ENCODE measurements at regions not wholly inside any gene's neighbourhood (a gene's known extent, or its start where the extent isn't known, plus 50 kb on each side); places are given as distances from the start of the nearest gene placed in this dataset.

DNA sequence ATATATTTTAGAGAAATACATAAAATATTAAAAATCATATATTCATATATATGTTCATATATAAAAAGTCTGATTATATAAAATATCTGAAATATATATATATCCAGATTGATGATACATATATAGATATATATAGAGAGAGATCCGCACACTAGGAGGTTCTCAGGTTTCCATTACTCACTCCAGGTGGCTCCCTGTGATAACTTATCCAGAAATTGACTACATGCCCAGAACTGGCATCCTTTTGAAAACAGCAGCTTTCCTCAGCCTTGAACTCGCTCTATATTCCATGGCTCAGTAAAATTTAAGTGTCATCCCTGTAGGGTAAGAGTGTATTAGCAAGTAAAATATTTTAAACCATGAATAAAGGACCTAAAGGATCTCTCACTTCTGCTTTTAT lies 206.8 kb downstream of the TINAG start:
- no peak for DNase-seq
- intact Hi-C loops (cut with micrococcal nuclease): no loop called here

DNA sequence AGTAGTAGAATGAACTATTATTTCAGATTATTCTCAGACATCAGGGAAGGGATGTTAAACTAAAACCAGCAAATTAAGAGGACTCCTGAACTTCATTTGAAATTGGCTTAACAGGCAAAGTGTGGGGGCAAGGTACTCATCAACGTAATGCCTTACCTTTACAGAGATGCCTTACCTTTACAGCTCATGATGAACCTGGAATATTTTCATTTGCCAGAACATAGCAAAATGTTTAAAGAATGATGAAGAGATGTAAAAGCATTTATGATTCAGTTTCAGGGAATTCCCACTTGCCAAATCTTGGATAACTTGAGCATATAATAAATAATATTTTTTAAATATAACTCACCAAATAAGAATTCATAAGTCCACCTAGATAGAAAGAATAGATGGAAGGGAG lies 207.5 kb downstream of the TINAG start:
- no peak for DNase-seq
- intact Hi-C loops (cut with micrococcal nuclease): no loop called here
- Mint-ChIP-seq H3K27me3 (no peaks in the 10 kb centered on the region), H3K27ac (no peak overlapping the region), H3K36me3 (no peaks in the 10 kb centered on the region), H3K4me3 (no peak overlapping the region), H3K4me1 (no peaks in the 10 kb centered on the region), H3K9me3 (peaks cover 0 to 14% (median 6%) of the 10 kb centered on the region in 8 donors)
- CTCF ChIA-PET (ENCODE audit: partially characterized antibody): no interaction called here
- H3K27ac ChIP-seq (ENCODE audit: low read depth, low read length): no peak overlapping the region
- H3K4me1 ChIP-seq (ENCODE audit: insufficient read depth, low read length): no peaks in the 10 kb centered on the region
- H3K27me3 ChIP-seq (ENCODE audit: insufficient read depth, low read length): no peaks in the 10 kb centered on the region
- H3K9me3 ChIP-seq (ENCODE audit: control insufficient read depth in 1 of 2, low read length in 2 of 2): no peaks in the 10 kb centered on the region
- H3K4me3 ChIP-seq (ENCODE audit: low read length in 2 of 2): no peak overlapping the region
- H3K36me3 ChIP-seq (ENCODE audit: insufficient read depth, low read length): no peaks in the 10 kb centered on the region
- POLR2A ChIA-PET (ENCODE audit: partially characterized antibody): no interaction called here

More for the DNA sequence above, 206.8 kb downstream of the TINAG start:
- H3K27ac Mint-ChIP-seq: no peak overlapping the region
- H3K4me3 ChIP-seq (ENCODE audit: low read length in 2 of 2): no peak overlapping the region
- H3K36me3 Mint-ChIP-seq: no peaks in the 10 kb centered on the region
- H3K36me3 ChIP-seq (ENCODE audit: insufficient read depth, low read length): no peaks in the 10 kb centered on the region
- no peak overlapping the region for H3K27ac ChIP-seq (ENCODE audit: low read depth, low read length)
- H3K27me3 Mint-ChIP-seq: no peaks in the 10 kb centered on the region
- CTCF ChIA-PET (ENCODE audit: partially characterized antibody): no interaction called here
- POLR2A ChIA-PET (ENCODE audit: partially characterized antibody): no interaction called here
- no peaks in the 10 kb centered on the region for H3K9me3 ChIP-seq (ENCODE audit: control insufficient read depth in 1 of 2, low read length in 2 of 2)
- peaks cover 0 to 12% (median 5%) of the 10 kb centered on the region in 8 donors for H3K9me3 Mint-ChIP-seq
- H3K4me1 Mint-ChIP-seq: no peaks in the 10 kb centered on the region
- H3K4me3 Mint-ChIP-seq: no peak overlapping the region
- H3K4me1 ChIP-seq (ENCODE audit: insufficient read depth, low read length): no peaks in the 10 kb centered on the region
- no peaks in the 10 kb centered on the region for H3K27me3 ChIP-seq (ENCODE audit: insufficient read depth, low read length)

DNA sequence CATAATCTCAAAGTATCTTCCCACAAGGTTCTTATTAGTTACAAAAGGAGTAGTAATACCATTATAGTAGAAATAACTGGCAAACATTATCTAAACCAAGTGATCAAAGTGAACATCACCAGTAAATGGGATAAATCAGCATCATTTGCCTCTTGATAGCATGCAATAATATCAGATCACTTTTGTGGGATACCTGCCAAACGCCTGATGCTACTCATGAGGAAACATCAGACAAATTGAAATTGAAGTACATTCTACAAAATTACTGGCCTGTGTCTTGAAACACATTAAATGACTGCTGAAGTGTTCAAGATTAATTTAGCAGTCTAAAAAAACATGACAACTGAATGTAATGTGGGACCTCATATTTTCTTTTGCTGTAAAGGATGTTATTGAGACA lies 208.1 kb downstream of the TINAG start:
- intact Hi-C loops (cut with micrococcal nuclease): no loop called here
- no peaks in the 10 kb centered on the region for H3K27me3 Mint-ChIP-seq

DNA sequence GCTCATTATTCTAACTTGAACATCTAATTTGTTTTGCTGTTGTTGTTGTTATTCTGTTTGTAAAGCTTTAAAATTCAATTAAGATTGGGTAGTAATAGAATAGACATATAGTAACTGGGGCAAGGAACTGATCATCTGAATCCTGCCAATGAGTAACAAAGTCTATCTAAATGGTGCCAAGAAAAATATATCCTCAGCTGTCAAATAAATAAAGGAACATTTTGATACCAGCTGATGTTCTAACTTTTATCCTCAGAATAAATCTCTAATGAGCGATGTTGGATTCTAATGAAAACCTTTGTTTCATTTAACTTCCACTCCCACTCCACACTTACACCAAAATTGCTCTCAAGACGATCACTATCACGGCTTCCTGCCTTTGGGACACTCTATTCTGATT lies 210.9 kb downstream of the TINAG start:
- no peak overlapping the region for H3K27ac ChIP-seq (ENCODE audit: low read depth, low read length)
- Mint-ChIP-seq H3K9me3 (peaks cover 0 to 17% (median 7%) of the 10 kb centered on the region in 8 donors), H3K4me1 (no peaks in the 10 kb centered on the region), H3K27ac (no peak overlapping the region), H3K27me3 (no peaks in the 10 kb centered on the region), H3K4me3 (no peak overlapping the region), H3K36me3 (no peaks in the 10 kb centered on the region)
- H3K9me3 ChIP-seq (ENCODE audit: control insufficient read depth in 1 of 2, low read length in 2 of 2): no peaks in the 10 kb centered on the region
- intact Hi-C loops (cut with micrococcal nuclease): no loop called here
- ChIA-PET CTCF (ENCODE audit: partially characterized antibody) (no interaction called here), POLR2A (ENCODE audit: partially characterized antibody) (no interaction called here)
- no peak for DNase-seq
- H3K36me3 ChIP-seq (ENCODE audit: insufficient read depth, low read length): no peaks in the 10 kb centered on the region
- no peaks in the 10 kb centered on the region for H3K4me1 ChIP-seq (ENCODE audit: insufficient read depth, low read length)
- H3K27me3 ChIP-seq (ENCODE audit: insufficient read depth, low read length): no peaks in the 10 kb centered on the region
- no peak overlapping the region for H3K4me3 ChIP-seq (ENCODE audit: low read length in 2 of 2)

More for the DNA sequence above, 208.1 kb downstream of the TINAG start:
- ChIA-PET POLR2A (ENCODE audit: partially characterized antibody) (no interaction called here), CTCF (ENCODE audit: partially characterized antibody) (no interaction called here)
- H3K9me3 ChIP-seq (ENCODE audit: control insufficient read depth in 1 of 2, low read length in 2 of 2): no peaks in the 10 kb centered on the region
- Mint-ChIP-seq H3K9me3 (peaks cover 0 to 17% (median 7%) of the 10 kb centered on the region in 8 donors), H3K4me1 (no peaks in the 10 kb centered on the region), H3K27ac (no peak overlapping the region), H3K36me3 (no peaks in the 10 kb centered on the region), H3K4me3 (no peak overlapping the region)
- H3K27ac ChIP-seq (ENCODE audit: low read depth, low read length): no peak overlapping the region
- no peaks in the 10 kb centered on the region for H3K4me1 ChIP-seq (ENCODE audit: insufficient read depth, low read length)
- H3K36me3 ChIP-seq (ENCODE audit: insufficient read depth, low read length): no peaks in the 10 kb centered on the region
- H3K27me3 ChIP-seq (ENCODE audit: insufficient read depth, low read length): no peaks in the 10 kb centered on the region
- H3K4me3 ChIP-seq (ENCODE audit: low read length in 2 of 2): no peak overlapping the region
- DNase-seq: no peak

DNA sequence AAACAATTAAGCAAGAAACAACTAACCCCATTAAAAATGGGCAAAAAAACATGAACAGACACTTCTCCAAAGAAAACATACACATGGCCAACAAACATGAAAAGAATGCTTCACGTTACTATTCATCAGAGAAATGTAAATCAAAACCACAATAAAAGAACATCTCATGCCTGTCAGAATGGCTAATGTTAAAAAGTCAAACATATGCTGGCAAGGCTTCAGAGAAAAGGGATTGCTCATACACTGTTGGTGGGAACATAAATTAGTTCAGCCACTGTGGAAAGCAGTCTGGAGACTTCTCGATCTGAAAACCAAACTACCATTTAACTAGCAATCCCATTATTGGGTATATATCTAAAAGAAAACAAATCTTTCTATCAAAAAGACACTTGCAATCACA lies 217.5 kb downstream of the TINAG start:
- no peaks in the 10 kb centered on the region for H3K4me1 Mint-ChIP-seq
- peaks cover 0 to 18% (median 12%) of the 10 kb centered on the region in 8 donors for H3K9me3 Mint-ChIP-seq
- no peak overlapping the region for H3K27ac Mint-ChIP-seq
- no peak overlapping the region for H3K4me3 Mint-ChIP-seq
- Histone ChIP-seq H3K9me3 (ENCODE audit: control insufficient read depth in 1 of 2, low read length in 2 of 2) (no peaks in the 10 kb centered on the region), H3K27ac (ENCODE audit: low read depth, low read length) (no peak overlapping the region), H3K36me3 (ENCODE audit: insufficient read depth, low read length) (no peaks in the 10 kb centered on the region), H3K4me1 (ENCODE audit: insufficient read depth, low read length) (no peaks in the 10 kb centered on the region), H3K4me3 (ENCODE audit: low read length in 2 of 2) (no peak overlapping the region), H3K27me3 (ENCODE audit: insufficient read depth, low read length) (no peaks in the 10 kb centered on the region)
- H3K36me3 Mint-ChIP-seq: no peaks in the 10 kb centered on the region
- POLR2A ChIA-PET (ENCODE audit: partially characterized antibody): no interaction called here
- H3K27me3 Mint-ChIP-seq: no peaks in the 10 kb centered on the region
- CTCF ChIA-PET (ENCODE audit: partially characterized antibody): no interaction called here
- DNase-seq: no peak
- intact Hi-C loops (cut with micrococcal nuclease): no loop called here

DNA sequence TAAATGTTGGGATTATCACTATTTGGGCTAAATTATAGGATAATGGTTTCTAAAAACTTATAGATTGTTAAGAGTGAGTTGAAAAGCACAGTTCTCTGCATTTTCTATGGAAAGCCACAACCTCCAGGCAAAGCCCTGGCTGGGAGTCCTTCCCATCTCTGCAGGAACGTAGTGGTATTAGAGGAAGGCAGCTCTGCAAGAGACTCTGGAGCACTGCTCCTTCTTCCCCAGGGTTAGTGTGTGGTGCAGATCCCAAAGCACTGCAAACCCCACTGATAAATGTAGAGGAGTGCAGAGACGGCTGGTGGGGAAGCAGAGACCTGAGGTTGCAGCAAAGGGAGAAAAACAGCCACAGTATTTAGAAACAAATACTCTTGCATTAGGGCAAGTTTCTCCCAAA lies 225.3 kb downstream of the TINAG start:
- CTCF ChIA-PET (ENCODE audit: partially characterized antibody): no interaction called here
- no peak overlapping the region for H3K4me3 ChIP-seq (ENCODE audit: low read length in 2 of 2)
- Mint-ChIP-seq H3K9me3 (peaks cover 0 to 8% (median 4%) of the 10 kb centered on the region in 8 donors), H3K4me1 (no peaks in the 10 kb centered on the region), H3K27ac (no peak overlapping the region), H3K27me3 (no peaks in the 10 kb centered on the region), H3K4me3 (no peak overlapping the region), H3K36me3 (no peaks in the 10 kb centered on the region)
- H3K9me3 ChIP-seq (ENCODE audit: control insufficient read depth in 1 of 2, low read length in 2 of 2): no peaks in the 10 kb centered on the region
- no peak overlapping the region for H3K27ac ChIP-seq (ENCODE audit: low read depth, low read length)
- no peak for DNase-seq
- H3K27me3 ChIP-seq (ENCODE audit: insufficient read depth, low read length): no peaks in the 10 kb centered on the region
- POLR2A ChIA-PET (ENCODE audit: partially characterized antibody): no interaction called here
- H3K36me3 ChIP-seq (ENCODE audit: insufficient read depth, low read length): no peaks in the 10 kb centered on the region
- H3K4me1 ChIP-seq (ENCODE audit: insufficient read depth, low read length): no peaks in the 10 kb centered on the region
- intact Hi-C loops (cut with micrococcal nuclease): no loop called here

DNA sequence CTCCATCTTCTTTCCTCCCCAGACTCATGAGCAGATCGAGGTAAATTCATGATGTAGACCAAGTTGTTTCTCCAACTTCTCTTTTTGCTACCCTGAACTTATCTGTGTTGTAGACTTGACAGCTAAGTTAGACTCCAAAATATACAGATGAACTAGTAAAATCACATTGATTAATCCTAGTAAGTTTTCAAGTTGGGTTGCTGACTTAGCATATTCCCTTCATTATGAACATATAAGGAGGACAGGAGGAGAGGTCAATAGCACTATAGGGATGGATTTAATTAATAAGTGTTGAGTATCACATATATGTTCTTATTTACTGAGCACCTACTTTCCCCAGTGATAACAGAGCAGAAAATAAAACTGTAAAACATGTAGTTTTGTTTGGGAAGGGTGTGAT lies 227.3 kb downstream of the TINAG start:
- no peak overlapping the region for H3K27ac ChIP-seq (ENCODE audit: low read depth, low read length)
- intact Hi-C loops (cut with micrococcal nuclease): no loop called here
- CTCF ChIA-PET (ENCODE audit: partially characterized antibody): no interaction called here

DNA sequence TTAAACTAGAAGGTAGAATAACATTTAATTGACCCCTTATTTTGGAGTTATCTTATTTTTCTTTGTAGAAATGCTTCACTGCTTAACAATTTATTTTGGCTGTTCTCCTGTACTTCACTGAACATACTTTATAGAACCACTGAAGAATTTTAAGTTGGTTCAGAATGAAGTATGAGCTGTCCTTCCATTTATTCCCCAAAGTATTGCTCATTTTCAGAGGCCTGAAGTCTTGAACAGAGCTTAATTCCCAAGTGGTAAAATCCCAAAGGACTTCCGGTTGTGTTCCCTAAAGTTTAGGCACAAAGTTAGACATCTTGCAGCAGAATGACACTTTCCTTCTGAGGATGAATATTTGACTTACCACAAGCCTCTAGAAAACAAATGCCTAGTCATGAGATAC lies 233.3 kb downstream of the TINAG start:
- Mint-ChIP-seq H3K4me1 (no peaks in the 10 kb centered on the region), H3K36me3 (no peaks in the 10 kb centered on the region), H3K27ac (no peak overlapping the region), H3K4me3 (no peak overlapping the region), H3K9me3 (peaks cover 2 to 18% (median 6%) of the 10 kb centered on the region in 8 donors), H3K27me3 (no peaks in the 10 kb centered on the region)
- no peaks in the 10 kb centered on the region for H3K27me3 ChIP-seq (ENCODE audit: insufficient read depth, low read length)
- no peak overlapping the region for H3K4me3 ChIP-seq (ENCODE audit: low read length in 2 of 2)
- H3K4me1 ChIP-seq (ENCODE audit: insufficient read depth, low read length): no peaks in the 10 kb centered on the region
- no peaks in the 10 kb centered on the region for H3K9me3 ChIP-seq (ENCODE audit: control insufficient read depth in 1 of 2, low read length in 2 of 2)
- ChIA-PET POLR2A (ENCODE audit: partially characterized antibody) (no interaction called here), CTCF (ENCODE audit: partially characterized antibody) (no interaction called here)
- no peak for DNase-seq
- H3K36me3 ChIP-seq (ENCODE audit: insufficient read depth, low read length): no peaks in the 10 kb centered on the region
- intact Hi-C loops (cut with micrococcal nuclease): no loop called here
- no peak overlapping the region for H3K27ac ChIP-seq (ENCODE audit: low read depth, low read length)

More for the DNA sequence above, 227.3 kb downstream of the TINAG start:
- Mint-ChIP-seq H3K27ac (no peak overlapping the region), H3K9me3 (peaks cover 0 to 7% (median 4%) of the 10 kb centered on the region in 8 donors), H3K36me3 (no peaks in the 10 kb centered on the region), H3K4me3 (no peak overlapping the region), H3K4me1 (no peaks in the 10 kb centered on the region), H3K27me3 (no peaks in the 10 kb centered on the region)
- POLR2A ChIA-PET (ENCODE audit: partially characterized antibody): no interaction called here
- H3K27me3 ChIP-seq (ENCODE audit: insufficient read depth, low read length): no peaks in the 10 kb centered on the region
- H3K9me3 ChIP-seq (ENCODE audit: control insufficient read depth in 1 of 2, low read length in 2 of 2): no peaks in the 10 kb centered on the region
- no peaks in the 10 kb centered on the region for H3K4me1 ChIP-seq (ENCODE audit: insufficient read depth, low read length)
- no peak overlapping the region for H3K4me3 ChIP-seq (ENCODE audit: low read length in 2 of 2)
- no peak for DNase-seq
- H3K36me3 ChIP-seq (ENCODE audit: insufficient read depth, low read length): no peaks in the 10 kb centered on the region

Measured in CD4-positive, alpha-beta memory T cell (primary cell).